ENCODE measurements at regions not wholly inside any gene's neighbourhood (a gene's known extent, or its start where the extent isn't known, plus 50 kb on each side); places are given as distances from the start of the nearest gene placed in this dataset.

DNA sequence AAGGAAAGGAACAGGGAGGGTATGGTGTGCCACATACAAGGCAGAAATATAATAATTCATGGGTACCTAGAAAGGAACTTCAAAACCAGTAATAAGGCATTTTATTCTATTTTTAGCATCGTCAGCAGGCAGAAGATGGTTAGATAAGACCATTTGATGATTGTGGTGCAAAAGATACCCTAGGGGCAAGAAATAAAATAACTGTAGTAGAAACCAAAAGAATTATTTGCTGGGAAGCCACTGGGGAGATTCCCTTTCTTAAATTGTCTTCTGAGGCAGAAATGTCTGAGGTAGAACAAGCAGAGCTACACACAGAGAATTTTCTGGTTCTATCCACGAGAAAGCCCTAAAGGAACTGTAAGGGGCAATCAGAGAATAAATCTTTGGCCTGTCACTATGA lies 64.3 kb upstream of the PCGF5 start:
- Histone ChIP-seq H3K27me3 (ENCODE audit: insufficient read depth, low read length, poor library complexity, severe bottlenecking) (no peaks in the 10 kb centered on the region), H3F3A (ENCODE audit: low read depth) (no peaks in the 10 kb centered on the region), H3K36me3 (ENCODE audit: insufficient read depth, low read length) (no peaks in the 10 kb centered on the region), H3K4me1 (ENCODE audit: insufficient read depth, low read length, poor library complexity, severe bottlenecking) (peaks cover 33% of the 10 kb centered on the region), H4K20me1 (ENCODE audit: insufficient read depth, low read length, poor library complexity, severe bottlenecking) (no peaks in the 10 kb centered on the region), H3K4me3 (ENCODE audit: low read length, poor library complexity, severe bottlenecking) (no peak overlapping the region), H3K4me2 (ENCODE audit: low read depth, low read length, poor library complexity, severe bottlenecking) (peak overlapping the region; percentile 46), H3K9me2 (replicated peaks; ENCODE audit: low read depth, low read length) (no peaks in the 10 kb centered on the region), H3K9ac (ENCODE audit: low read depth, low read length, poor library complexity, severe bottlenecking) (no peak overlapping the region), H2AFZ (ENCODE audit: low read length) (no peak overlapping the region), H3K9me3 (ENCODE audit: insufficient read depth, low read depth, low read length) (no peaks in the 10 kb centered on the region), H3K79me2 (ENCODE audit: insufficient read depth, low read length) (no peaks in the 10 kb centered on the region)
- TF ChIP-seq, protein P1, sequence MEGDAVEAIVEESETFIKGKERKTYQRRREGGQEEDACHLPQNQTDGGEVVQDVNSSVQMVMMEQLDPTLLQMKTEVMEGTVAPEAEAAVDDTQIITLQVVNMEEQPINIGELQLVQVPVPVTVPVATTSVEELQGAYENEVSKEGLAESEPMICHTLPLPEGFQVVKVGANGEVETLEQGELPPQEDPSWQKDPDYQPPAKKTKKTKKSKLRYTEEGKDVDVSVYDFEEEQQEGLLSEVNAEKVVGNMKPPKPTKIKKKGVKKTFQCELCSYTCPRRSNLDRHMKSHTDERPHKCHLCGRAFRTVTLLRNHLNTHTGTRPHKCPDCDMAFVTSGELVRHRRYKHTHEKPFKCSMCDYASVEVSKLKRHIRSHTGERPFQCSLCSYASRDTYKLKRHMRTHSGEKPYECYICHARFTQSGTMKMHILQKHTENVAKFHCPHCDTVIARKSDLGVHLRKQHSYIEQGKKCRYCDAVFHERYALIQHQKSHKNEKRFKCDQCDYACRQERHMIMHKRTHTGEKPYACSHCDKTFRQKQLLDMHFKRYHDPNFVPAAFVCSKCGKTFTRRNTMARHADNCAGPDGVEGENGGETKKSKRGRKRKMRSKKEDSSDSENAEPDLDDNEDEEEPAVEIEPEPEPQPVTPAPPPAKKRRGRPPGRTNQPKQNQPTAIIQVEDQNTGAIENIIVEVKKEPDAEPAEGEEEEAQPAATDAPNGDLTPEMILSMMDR (conservative IDR thresholded peaks at IDR 0.05; ENCODE audit: low read length) = no peak
- TF ChIP-seq EZH2phosphoT487 (IDR thresholded peaks at IDR 0.05; ENCODE audit: borderline replicate concordance) = no peak

DNA sequence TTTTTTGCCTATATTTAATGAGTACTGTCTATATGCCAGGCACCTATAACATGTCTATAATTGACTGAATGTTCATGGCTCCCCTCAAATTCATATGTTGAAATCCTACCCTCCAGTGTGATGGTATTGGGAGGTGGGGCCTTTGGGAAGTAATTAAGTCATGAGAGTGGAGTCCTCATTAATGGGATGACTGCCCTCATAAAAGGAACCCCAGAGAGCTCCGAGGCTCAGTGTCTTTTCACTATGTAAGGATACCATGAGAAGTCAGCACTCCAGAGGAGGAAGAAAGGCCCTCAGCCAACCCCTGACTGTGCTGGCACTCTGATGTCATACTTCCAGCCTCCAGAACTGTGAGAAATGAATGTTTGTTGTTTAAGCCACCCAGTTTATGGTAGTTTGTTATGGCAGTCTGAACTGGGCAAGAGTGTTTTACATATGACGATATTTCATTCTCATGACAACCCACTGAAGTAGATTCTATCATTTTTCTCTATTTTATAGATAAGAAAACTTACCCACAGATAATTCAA lies 61.1 kb upstream of the PCGF5 start:
- Histone ChIP-seq H3K36me3 (ENCODE audit: insufficient read depth, low read length) (no peaks in the 10 kb centered on the region), H3K4me3 (ENCODE audit: low read length, poor library complexity, severe bottlenecking) (peak overlapping the region; percentile 9), H3K27me3 (ENCODE audit: insufficient read depth, low read length, poor library complexity, severe bottlenecking) (no peaks in the 10 kb centered on the region), H3K9me3 (ENCODE audit: insufficient read depth, low read depth, low read length) (no peaks in the 10 kb centered on the region), H3F3A (ENCODE audit: low read depth) (no peaks in the 10 kb centered on the region), H3K79me2 (ENCODE audit: insufficient read depth, low read length) (peaks cover 12% of the 10 kb centered on the region; the same call in 1 of the 2 replicates), H3K9ac (ENCODE audit: low read depth, low read length, poor library complexity, severe bottlenecking) (no peak overlapping the region), H4K20me1 (ENCODE audit: insufficient read depth, low read length, poor library complexity, severe bottlenecking) (no peaks in the 10 kb centered on the region), H3K4me2 (ENCODE audit: low read depth, low read length, poor library complexity, severe bottlenecking) (peak overlapping the region; percentile 27), H3K9me2 (replicated peaks; ENCODE audit: low read depth, low read length) (no peaks in the 10 kb centered on the region), H2AFZ (ENCODE audit: low read length) (peak overlapping the region; percentile 12; the same call in 1 of the 2 replicates), H3K4me1 (ENCODE audit: insufficient read depth, low read length, poor library complexity, severe bottlenecking) (peaks cover 46% of the 10 kb centered on the region)
- no peak for TF ChIP-seq EZH2phosphoT487 (IDR thresholded peaks at IDR 0.05; ENCODE audit: borderline replicate concordance)
- TF ChIP-seq, protein P1 (conservative IDR thresholded peaks at IDR 0.05; ENCODE audit: low read length) = no peak

DNA sequence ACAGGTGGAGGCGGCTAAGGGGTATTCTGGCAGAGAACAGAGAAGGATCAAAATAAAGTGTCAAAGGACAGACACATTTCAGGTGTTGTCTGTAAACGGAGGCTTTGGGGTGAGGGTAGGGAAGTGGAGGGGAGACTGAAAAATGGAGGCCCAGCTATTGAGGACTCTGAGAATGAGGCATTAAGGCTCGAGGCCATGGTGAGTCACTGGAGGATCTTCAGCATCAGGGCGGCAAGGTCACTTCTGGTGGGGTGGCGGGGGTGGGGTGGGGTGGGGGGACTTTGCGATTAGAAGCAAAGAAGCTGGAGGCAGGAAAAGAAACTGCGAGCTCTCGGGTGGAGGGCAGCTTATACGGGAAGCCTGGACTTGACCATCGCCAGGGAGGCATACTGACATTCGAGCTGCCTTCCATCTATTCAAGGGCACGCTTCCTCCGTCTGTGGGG lies 58.4 kb upstream of the PCGF5 start:
- H3K4me1 ChIP-seq (ENCODE audit: insufficient read depth, low read length, poor library complexity, severe bottlenecking) = peaks cover 34% of the 10 kb centered on the region
- no peaks in the 10 kb centered on the region for H3K9me2 ChIP-seq (replicated peaks; ENCODE audit: low read depth, low read length)
- peak overlapping the region; percentile 84 for H3K4me3 ChIP-seq (ENCODE audit: low read length, poor library complexity, severe bottlenecking)
- no peaks in the 10 kb centered on the region for H3K36me3 ChIP-seq (ENCODE audit: insufficient read depth, low read length)
- H3K79me2 ChIP-seq (ENCODE audit: insufficient read depth, low read length) = peaks cover 12% of the 10 kb centered on the region; the same call in 1 of the 2 replicates
- TF ChIP-seq, protein P1 (conservative IDR thresholded peaks at IDR 0.05; ENCODE audit: low read length) = no peak
- no peak for TF ChIP-seq EZH2phosphoT487 (IDR thresholded peaks at IDR 0.05; ENCODE audit: borderline replicate concordance)
- H3K9me3 ChIP-seq (ENCODE audit: insufficient read depth, low read depth, low read length) = no peaks in the 10 kb centered on the region
- no peaks in the 10 kb centered on the region for H3F3A ChIP-seq (ENCODE audit: low read depth)
- no peaks in the 10 kb centered on the region for H3K27me3 ChIP-seq (ENCODE audit: insufficient read depth, low read length, poor library complexity, severe bottlenecking)
- H3K9ac ChIP-seq (ENCODE audit: low read depth, low read length, poor library complexity, severe bottlenecking) = peak overlapping the region; percentile 62
- peaks cover 3% of the 10 kb centered on the region for H4K20me1 ChIP-seq (ENCODE audit: insufficient read depth, low read length, poor library complexity, severe bottlenecking)
- peak overlapping the region; percentile 75 for H3K4me2 ChIP-seq (ENCODE audit: low read depth, low read length, poor library complexity, severe bottlenecking)
- H2AFZ ChIP-seq (ENCODE audit: low read length) = peak overlapping the region; percentile 91

Data from Loucy (cell line).